Loucy (cell line): ENCODE measurements at regions not wholly inside any gene's neighbourhood (a gene's known extent, or its start where the extent isn't known, plus 50 kb on each side); places are given as distances from the start of the nearest gene placed in this dataset.

Experiments
- H2AFZ ChIP-seq: fragments of 200-600 bp; sonication (generic); 2 replicates; pipeline ENCODE4 v1.6.0; 2016; ENCODE audit warnings: antibody characterized with exemption, mild to moderate bottlenecking, low read length, moderate library complexity
- H3F3A ChIP-seq: fragments of 200-600 bp; 2 replicates; pipeline ENCODE4 v1.6.0; 2016; ENCODE audit warnings: antibody characterized with exemption, low read depth, mild to moderate bottlenecking
- H3K27me3 ChIP-seq: fragments of 200-600 bp; sonication (generic); 2 replicates; pipeline ENCODE4 v1.6.1; 2014; ENCODE audit warnings: low read length, mild to moderate bottlenecking; ENCODE audit not compliant: insufficient read depth, poor library complexity, severe bottlenecking
- H3K36me3 ChIP-seq: fragments of 200-600 bp; sonication (generic); 2 replicates; pipeline ENCODE4 v1.6.1; 2016; ENCODE audit warnings: low read length; ENCODE audit not compliant: insufficient read depth
- H3K4me1 ChIP-seq: fragments of 200-600 bp; sonication (generic); 2 replicates; pipeline ENCODE4 v1.5.1; 2014; ENCODE audit warnings: low read length, mild to moderate bottlenecking; ENCODE audit not compliant: insufficient read depth, poor library complexity, severe bottlenecking
- H3K4me2 ChIP-seq: fragments of 200-600 bp; sonication (generic); 2 replicates; pipeline ENCODE4 v1.6.0; 2014; ENCODE audit warnings: antibody characterized with exemption, low read length, low read depth, mild to moderate bottlenecking; ENCODE audit not compliant: poor library complexity, severe bottlenecking
- H3K4me3 ChIP-seq: fragments of 200-600 bp; sonication (generic); 2 replicates; pipeline ENCODE4 v1.5.1; 2014; ENCODE audit warnings: low read length, mild to moderate bottlenecking, mixed read lengths; ENCODE audit not compliant: poor library complexity, severe bottlenecking
- H3K79me2 ChIP-seq: fragments of 200-600 bp; sonication (generic); 2 replicates; pipeline ENCODE4 v1.6.1; 2014; ENCODE audit warnings: low read length; ENCODE audit not compliant: insufficient read depth
- H3K9ac ChIP-seq: fragments of 200-600 bp; sonication (generic); 2 replicates; pipeline ENCODE4 v1.6.0; 2014; ENCODE audit warnings: mild to moderate bottlenecking, low read depth, low read length, moderate library complexity; ENCODE audit not compliant: poor library complexity, severe bottlenecking
- H3K9me2 ChIP-seq: fragments of 200-600 bp; sonication (generic); replicated peaks from 2 replicates; pipeline ENCODE4 v1.6.1; 2016; ENCODE audit warnings: low read depth, low read length, mixed read lengths
- H3K9me3 ChIP-seq: fragments of 200-600 bp; sonication (generic); 2 replicates; pipeline ENCODE4 v1.6.1; 2014; ENCODE audit warnings: mild to moderate bottlenecking, antibody characterized with exemption, low read length, low read depth; ENCODE audit not compliant: insufficient read depth
- H4K20me1 ChIP-seq: fragments of 200-600 bp; sonication (generic); 2 replicates; pipeline ENCODE4 v1.6.0; 2014; ENCODE audit warnings: antibody characterized with exemption, low read length, mild to moderate bottlenecking; ENCODE audit not compliant: insufficient read depth, poor library complexity, severe bottlenecking
- CTCF ChIP-seq: fragments of 200-600 bp; sonication (generic); conservative IDR thresholded peaks from 2 replicates; pipeline ENCODE4 v1.5.1; 2014; ENCODE audit warnings: mild to moderate bottlenecking, antibody characterized with exemption, low read length
- EZH2phosphoT487 ChIP-seq: fragments of 200-600 bp; IDR thresholded peaks from 2 replicates; pipeline ENCODE4 v1.6.1; 2018; ENCODE audit warnings: antibody characterized with exemption, mild to moderate bottlenecking, moderate library complexity, borderline replicate concordance

DNA sequence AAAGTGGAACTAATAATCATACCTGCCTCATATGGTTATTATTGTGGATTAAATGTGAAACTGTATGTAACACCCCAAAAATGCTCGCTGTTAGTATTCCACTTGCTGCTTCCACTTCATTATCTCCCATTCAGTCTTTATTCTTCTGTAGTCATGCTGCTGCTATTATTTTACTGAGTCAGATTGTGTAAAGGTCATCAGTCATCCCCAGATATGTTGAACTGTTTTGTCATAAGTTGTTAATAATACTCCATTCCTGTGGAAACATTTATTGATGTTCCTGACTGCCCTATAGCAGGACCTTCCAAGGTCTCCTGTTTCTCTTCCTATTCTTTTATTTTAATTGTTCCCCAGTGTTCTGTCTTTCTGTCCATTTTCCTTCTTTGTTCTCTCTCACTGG, 1148.3 kb downstream of the EPHA7 start:
- no peaks in the 10 kb centered on the region for H3K9me3 ChIP-seq
- no peaks in the 10 kb centered on the region for H3K36me3 ChIP-seq
- TF ChIP-seq EZH2phosphoT487 (no peak), CTCF (no peak)
- no peaks in the 10 kb centered on the region for H4K20me1 ChIP-seq
- no peaks in the 10 kb centered on the region for H3F3A ChIP-seq
- H3K4me3 ChIP-seq: no peak overlapping the region
- no peaks in the 10 kb centered on the region for H3K9me2 ChIP-seq
- no peak overlapping the region for H3K9ac ChIP-seq
- H3K79me2 ChIP-seq: no peaks in the 10 kb centered on the region
- H3K4me1 ChIP-seq: no peaks in the 10 kb centered on the region
- no peak overlapping the region for H2AFZ ChIP-seq
- H3K4me2 ChIP-seq: no peak overlapping the region
- no peaks in the 10 kb centered on the region for H3K27me3 ChIP-seq

DNA sequence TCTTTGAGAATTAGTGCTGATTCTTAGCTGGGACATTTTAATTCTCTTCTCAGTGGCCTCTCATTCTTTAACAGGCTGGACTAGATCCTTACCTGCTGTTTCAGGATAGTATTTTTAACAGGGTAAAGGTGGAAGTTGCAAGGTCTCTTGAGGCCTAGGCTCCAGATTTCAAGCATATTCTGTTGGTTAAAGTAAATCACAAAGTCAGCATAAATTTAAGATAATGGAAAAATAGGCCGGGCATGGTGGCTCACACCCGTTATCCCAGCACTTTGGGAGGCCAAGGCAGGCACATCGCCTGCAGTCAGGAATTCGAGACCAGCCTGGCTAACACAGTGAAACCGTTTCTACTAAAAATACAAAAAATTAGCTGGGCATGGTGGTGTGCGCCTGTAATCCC, 1149.0 kb downstream of the EPHA7 start:
- Histone ChIP-seq H3K9me2 (no peaks in the 10 kb centered on the region), H3K27me3 (no peaks in the 10 kb centered on the region), H3K4me1 (no peaks in the 10 kb centered on the region), H3K9ac (no peak overlapping the region), H3K4me2 (no peak overlapping the region), H3K79me2 (no peaks in the 10 kb centered on the region), H3F3A (no peaks in the 10 kb centered on the region), H3K4me3 (no peak overlapping the region), H4K20me1 (no peaks in the 10 kb centered on the region), H3K36me3 (no peaks in the 10 kb centered on the region), H2AFZ (no peak overlapping the region), H3K9me3 (no peaks in the 10 kb centered on the region)
- TF ChIP-seq CTCF (no peak), EZH2phosphoT487 (no peak)

DNA sequence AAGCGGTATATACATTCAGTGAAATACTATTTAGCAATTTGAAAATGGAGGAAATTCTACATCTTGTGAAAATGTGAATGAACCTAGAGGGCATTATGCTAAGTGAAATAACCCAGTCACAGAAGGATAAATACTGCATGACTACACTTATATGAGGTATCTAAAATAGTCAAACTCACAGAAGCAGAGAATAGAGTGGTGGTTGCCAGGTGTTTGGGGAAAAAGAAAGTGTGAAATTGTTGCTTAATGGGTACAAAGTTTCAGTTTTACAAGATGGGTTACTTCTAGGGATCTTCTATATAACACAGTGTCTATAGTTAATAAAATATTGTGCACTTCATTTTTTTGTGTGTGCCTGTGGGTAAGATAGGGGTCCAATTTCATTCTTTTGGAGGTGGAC, 1152.0 kb downstream of the EPHA7 start:
- Histone ChIP-seq H3K27me3 (no peaks in the 10 kb centered on the region), H3K4me1 (no peaks in the 10 kb centered on the region), H3K9me3 (no peaks in the 10 kb centered on the region), H3K9ac (no peak overlapping the region), H4K20me1 (no peaks in the 10 kb centered on the region), H3K36me3 (no peaks in the 10 kb centered on the region), H3F3A (no peaks in the 10 kb centered on the region), H3K9me2 (no peaks in the 10 kb centered on the region), H3K4me3 (no peak overlapping the region), H3K79me2 (no peaks in the 10 kb centered on the region), H3K4me2 (no peak overlapping the region), H2AFZ (no peak overlapping the region)
- no peak for TF ChIP-seq CTCF
- no peak for TF ChIP-seq EZH2phosphoT487
